CD14-positive monocyte (primary cell): ENCODE measurements at regions not wholly inside any gene's neighbourhood (a gene's known extent, or its start where the extent isn't known, plus 50 kb on each side); places are given as distances from the start of the nearest gene placed in this dataset.

Experiments
- DNase-seq, 3 donors: peaks; one replicate each; pipeline ENCODE4 v3.0.0-alpha.2; 2011 to 2022
- H2AFZ ChIP-seq: 2 replicates; pipeline ENCODE4 v1.6.0; 2012; ENCODE audit warnings: mild to moderate bottlenecking, low read depth, low read length, inconsistent platforms; ENCODE audit not compliant: insufficient read depth, poor library complexity, severe bottlenecking
- H3K27ac ChIP-seq, 2 donors: 1 replicate in 1 of 2; 2 replicates in 1 of 2; pipeline ENCODE4 v1.5.1; 2012 to 2013; ENCODE audit warnings: low read length in 2 of 2, control low read depth in 1 of 2, inconsistent platforms in 1 of 2, low read depth in 1 of 2, mild to moderate bottlenecking in 1 of 2
- H3K27me3 ChIP-seq, 2 donors: one replicate each; pipeline versions ENCODE4 v1.6.0 to v1.6.1; 2011 to 2013; ENCODE audit warnings: low read length in 2 of 2; ENCODE audit not compliant: control insufficient read depth in 2 of 2, insufficient read depth in 2 of 2
- H3K36me3 ChIP-seq, 2 donors: replicated peaks in 1 of 2; 1 replicate in 1 of 2; 2 replicates in 1 of 2; pipeline versions ENCODE4 v1.5.1 to v1.6.1; 2012 to 2013; ENCODE audit warnings: low read length in 2 of 2, control low read depth in 1 of 2, inconsistent platforms in 1 of 2, mild to moderate bottlenecking in 1 of 2; ENCODE audit not compliant: insufficient read depth in 2 of 2, control insufficient read depth in 1 of 2
- H3K4me1 ChIP-seq, 2 donors: 1 replicate in 1 of 2; 2 replicates in 1 of 2; pipeline versions ENCODE4 v1.5.1 to v1.6.1; 2012 to 2013; ENCODE audit warnings: low read length in 2 of 2, control low read depth in 1 of 2, inconsistent platforms in 1 of 2, mild to moderate bottlenecking in 1 of 2, moderate library complexity in 1 of 2; ENCODE audit not compliant: insufficient read depth in 2 of 2, control insufficient read depth in 1 of 2
- H3K4me2 ChIP-seq: replicated peaks from 2 replicates; pipeline ENCODE3; 2012; ENCODE audit warnings: low read length, moderate library complexity, mild to moderate bottlenecking; ENCODE audit not compliant: poor library complexity, severe bottlenecking; ENCODE audit errors: extremely low read depth
- H3K4me3 ChIP-seq, 3 experiments: fragments of 200-600 bp in 1 of 3; sonication (generic) in 1 of 3; replicated peaks in 1 of 3; 1 replicate in 2 of 3; 2 replicates in 1 of 3; pipeline ENCODE4 v1.5.1; 2011 to 2013; ENCODE audit warnings: low read length in 3 of 3, mild to moderate bottlenecking in 3 of 3, control low read depth in 2 of 3, low read depth in 2 of 3, inconsistent platforms in 1 of 3, moderate library complexity in 1 of 3
- H3K79me2 ChIP-seq: 2 replicates; pipeline ENCODE4 v1.6.0; 2012; ENCODE audit warnings: mild to moderate bottlenecking, control low read depth, inconsistent platforms, low read length, moderate library complexity; ENCODE audit not compliant: insufficient read depth
- H3K9ac ChIP-seq: 2 replicates; pipeline ENCODE4 v1.6.0; 2017; ENCODE audit warnings: low read length, mild to moderate bottlenecking; ENCODE audit not compliant: insufficient read depth, poor library complexity, severe bottlenecking
- H3K9me3 ChIP-seq, 2 donors: replicated peaks in 1 of 2; 1 replicate in 1 of 2; 2 replicates in 1 of 2; pipeline versions ENCODE4 v1.5.1 to v1.6.1; 2012 to 2013; ENCODE audit warnings: low read length in 2 of 2, control low read depth in 1 of 2; ENCODE audit not compliant: control insufficient read depth in 1 of 2, insufficient read depth in 1 of 2
- H4K20me1 ChIP-seq: 2 replicates; pipeline ENCODE4 v1.6.0; 2012; ENCODE audit warnings: mild to moderate bottlenecking, low read length, control low read depth, moderate library complexity; ENCODE audit not compliant: insufficient read depth
- H3K27ac Mint-ChIP-seq, 7 donors: one replicate each; pipeline ENCODE4 v1.8.0; 2020; ENCODE audit warnings: mild to moderate bottlenecking in 7 of 7, mixed read lengths in 7 of 7, moderate library complexity in 6 of 7, inconsistent platforms in 2 of 7
- H3K27me3 Mint-ChIP-seq, 3 donors: one replicate each; pipeline ENCODE4 v1.8.0; 2021 to 2022; ENCODE audit warnings: low read depth in 3 of 3, mild to moderate bottlenecking in 3 of 3, mixed read lengths in 3 of 3, moderate library complexity in 3 of 3, inconsistent platforms in 1 of 3
- H3K36me3 Mint-ChIP-seq, 2 donors: one replicate each; pipeline ENCODE4 v1.8.0; 2020; ENCODE audit warnings: mixed read lengths in 2 of 2, inconsistent platforms in 1 of 2, mild to moderate bottlenecking in 1 of 2
- H3K4me1 Mint-ChIP-seq: one replicate; pipeline ENCODE4 v1.8.0; 2020; ENCODE audit warnings: mild to moderate bottlenecking, mixed read lengths
- H3K4me3 Mint-ChIP-seq, 2 donors: one replicate each; pipeline ENCODE4 v1.8.0; 2020; ENCODE audit warnings: mild to moderate bottlenecking in 2 of 2, mixed read lengths in 2 of 2, moderate library complexity in 1 of 2
- H3K9me3 Mint-ChIP-seq, 7 donors: one replicate each; pipeline ENCODE4 v1.8.0; 2020 to 2022; ENCODE audit warnings: mixed read lengths in 7 of 7, mild to moderate bottlenecking in 6 of 7, moderate library complexity in 6 of 7, inconsistent platforms in 2 of 7
- CTCF ChIP-seq: fragments of 200-600 bp; IDR thresholded peaks from one replicate; pipeline ENCODE4 v1.8.0; 2022; ENCODE audit warnings: antibody characterized with exemption, mild to moderate bottlenecking
- WGBS: methylation state at CpG from one replicate; pipeline ENCODE4 v1.1.5; 2013; ENCODE audit warnings: missing lambda C conversion rate; ENCODE audit not compliant: insufficient coverage; 5-methylcytosine and 5-hydroxymethylcytosine counted together
- intact Hi-C, 2 donors: fragments of 100-400 bp; cut with micrococcal nuclease; formaldehyde crosslinking; loops; one replicate each; pipeline versions ENCODE4 v1.15.0 to v1.15.1; 2023

- H3K27ac ChIP-seq = no peak overlapping the region
- H4K20me1 ChIP-seq = no peaks in the 10 kb centered on the region
- no peaks in the 10 kb centered on the region for H3K27me3 ChIP-seq
- TF ChIP-seq CTCF = no peak
- intact Hi-C loops = no loop called here
- H3K4me1 ChIP-seq = no peaks in the 10 kb centered on the region
- H3K36me3 ChIP-seq = no peaks in the 10 kb centered on the region
- H3K4me2 ChIP-seq = no peak overlapping the region
- DNase-seq = no peak
- H3K4me3 ChIP-seq = no peak overlapping the region
- Mint-ChIP-seq H3K4me1 (no peaks in the 10 kb centered on the region), H3K9me3 (peaks cover 0 to 2% (median 0%) of the 10 kb centered on the region in 7 donors), H3K4me3 (no peak overlapping the region), H3K36me3 (no peaks in the 10 kb centered on the region), H3K27ac (no peak overlapping the region), H3K27me3 (peaks cover under 1 to 1% (median under 1%) of the 10 kb centered on the region in 3 donors)
- no peak overlapping the region for H2AFZ ChIP-seq
- no peak overlapping the region for H3K9ac ChIP-seq
- no peaks in the 10 kb centered on the region for H3K79me2 ChIP-seq
- no CpG with 5 or more reads among the region's 2 CpGs for WGBS
- H3K9me3 ChIP-seq = no peaks in the 10 kb centered on the region
Measured at GRCh38 chr4:84385203-84385602, 113.9 kb downstream of the NKX6-1 start.

- Histone ChIP-seq H4K20me1 (no peaks in the 10 kb centered on the region), H3K9me3 (no peaks in the 10 kb centered on the region), H3K4me3 (no peak overlapping the region), H3K27me3 (no peaks in the 10 kb centered on the region), H2AFZ (no peak overlapping the region), H3K9ac (no peak overlapping the region), H3K27ac (no peak overlapping the region), H3K4me1 (no peaks in the 10 kb centered on the region), H3K36me3 (no peaks in the 10 kb centered on the region), H3K4me2 (no peak overlapping the region), H3K79me2 (no peaks in the 10 kb centered on the region)
- Mint-ChIP-seq H3K36me3 (no peaks in the 10 kb centered on the region), H3K27me3 (peaks cover 3 to 5% (median 4%) of the 10 kb centered on the region in 3 donors), H3K4me1 (no peaks in the 10 kb centered on the region), H3K27ac (peak overlapping the region in 1 of 7 donors; percentile 55), H3K9me3 (peaks cover 0 to 2% (median 2%) of the 10 kb centered on the region in 7 donors), H3K4me3 (no peak overlapping the region)
- TF ChIP-seq CTCF = no peak
- WGBS = no CpG with 5 or more reads among the region's 1 CpG
- intact Hi-C loops = no loop called here
- DNase-seq = no peak
Measured at GRCh38 chr4:84384801-84385200, 114.3 kb downstream of the NKX6-1 start.
